ENCODE measurements at regions not wholly inside any gene's neighbourhood (a gene's known extent, or its start where the extent isn't known, plus 50 kb on each side); places are given as distances from the start of the nearest gene placed in this dataset.

DNA sequence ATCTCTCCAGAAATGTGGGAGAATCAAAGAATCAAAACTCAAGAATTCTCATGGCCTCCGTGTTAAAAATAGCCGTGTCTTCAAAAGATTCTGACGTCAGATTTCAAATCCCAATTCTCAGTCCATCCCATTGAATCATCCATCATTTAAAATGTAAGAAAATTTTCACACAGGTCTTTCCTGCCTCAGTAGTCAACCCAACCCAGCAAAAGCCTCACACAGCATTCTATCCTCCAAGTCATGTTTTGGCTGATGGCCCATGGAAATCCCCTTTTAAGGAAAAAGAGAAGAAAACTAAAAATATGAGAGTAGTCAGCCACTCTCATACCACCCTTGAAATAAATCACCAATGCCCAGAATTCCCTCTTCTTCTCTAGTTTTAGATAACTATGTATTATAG, 211.8 kb downstream of the C1D start:
- Histone ChIP-seq H3K9me2 (ENCODE audit: low read depth, low read length) (no peaks in the 10 kb centered on the region), H3K36me3 (ENCODE audit: insufficient read depth, low read length) (no peaks in the 10 kb centered on the region), H3K4me3 (ENCODE audit: low read depth, low read length, poor library complexity, severe bottlenecking) (no peak overlapping the region), H4K20me1 (ENCODE audit: insufficient read depth, low read length) (no peaks in the 10 kb centered on the region), H3K9me3 (ENCODE audit: low read length) (no peaks in the 10 kb centered on the region), H3F3A (ENCODE audit: insufficient read depth, low read length) (no peaks in the 10 kb centered on the region), H3K27ac (ENCODE audit: low read depth, low read length, poor library complexity, severe bottlenecking) (no peak overlapping the region), H3K79me2 (ENCODE audit: insufficient read depth, low read length) (no peaks in the 10 kb centered on the region), H3K4me1 (ENCODE audit: insufficient read depth, low read length, severe bottlenecking) (no peaks in the 10 kb centered on the region), H3K4me2 (ENCODE audit: low read length) (no peak overlapping the region), H3K27me3 (ENCODE audit: insufficient read depth, low read length) (no peaks in the 10 kb centered on the region), H3K9ac (ENCODE audit: low read length) (no peak overlapping the region), H2AFZ (ENCODE audit: low read length) (no peak overlapping the region)
- TF ChIP-seq, protein P1, sequence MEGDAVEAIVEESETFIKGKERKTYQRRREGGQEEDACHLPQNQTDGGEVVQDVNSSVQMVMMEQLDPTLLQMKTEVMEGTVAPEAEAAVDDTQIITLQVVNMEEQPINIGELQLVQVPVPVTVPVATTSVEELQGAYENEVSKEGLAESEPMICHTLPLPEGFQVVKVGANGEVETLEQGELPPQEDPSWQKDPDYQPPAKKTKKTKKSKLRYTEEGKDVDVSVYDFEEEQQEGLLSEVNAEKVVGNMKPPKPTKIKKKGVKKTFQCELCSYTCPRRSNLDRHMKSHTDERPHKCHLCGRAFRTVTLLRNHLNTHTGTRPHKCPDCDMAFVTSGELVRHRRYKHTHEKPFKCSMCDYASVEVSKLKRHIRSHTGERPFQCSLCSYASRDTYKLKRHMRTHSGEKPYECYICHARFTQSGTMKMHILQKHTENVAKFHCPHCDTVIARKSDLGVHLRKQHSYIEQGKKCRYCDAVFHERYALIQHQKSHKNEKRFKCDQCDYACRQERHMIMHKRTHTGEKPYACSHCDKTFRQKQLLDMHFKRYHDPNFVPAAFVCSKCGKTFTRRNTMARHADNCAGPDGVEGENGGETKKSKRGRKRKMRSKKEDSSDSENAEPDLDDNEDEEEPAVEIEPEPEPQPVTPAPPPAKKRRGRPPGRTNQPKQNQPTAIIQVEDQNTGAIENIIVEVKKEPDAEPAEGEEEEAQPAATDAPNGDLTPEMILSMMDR (IDR thresholded peaks at IDR 0.05; ENCODE audit: low read length) = no peak
- no peak for TF ChIP-seq EZH2 (IDR thresholded peaks at IDR 0.05; ENCODE audit: borderline replicate concordance, low read length)

DNA sequence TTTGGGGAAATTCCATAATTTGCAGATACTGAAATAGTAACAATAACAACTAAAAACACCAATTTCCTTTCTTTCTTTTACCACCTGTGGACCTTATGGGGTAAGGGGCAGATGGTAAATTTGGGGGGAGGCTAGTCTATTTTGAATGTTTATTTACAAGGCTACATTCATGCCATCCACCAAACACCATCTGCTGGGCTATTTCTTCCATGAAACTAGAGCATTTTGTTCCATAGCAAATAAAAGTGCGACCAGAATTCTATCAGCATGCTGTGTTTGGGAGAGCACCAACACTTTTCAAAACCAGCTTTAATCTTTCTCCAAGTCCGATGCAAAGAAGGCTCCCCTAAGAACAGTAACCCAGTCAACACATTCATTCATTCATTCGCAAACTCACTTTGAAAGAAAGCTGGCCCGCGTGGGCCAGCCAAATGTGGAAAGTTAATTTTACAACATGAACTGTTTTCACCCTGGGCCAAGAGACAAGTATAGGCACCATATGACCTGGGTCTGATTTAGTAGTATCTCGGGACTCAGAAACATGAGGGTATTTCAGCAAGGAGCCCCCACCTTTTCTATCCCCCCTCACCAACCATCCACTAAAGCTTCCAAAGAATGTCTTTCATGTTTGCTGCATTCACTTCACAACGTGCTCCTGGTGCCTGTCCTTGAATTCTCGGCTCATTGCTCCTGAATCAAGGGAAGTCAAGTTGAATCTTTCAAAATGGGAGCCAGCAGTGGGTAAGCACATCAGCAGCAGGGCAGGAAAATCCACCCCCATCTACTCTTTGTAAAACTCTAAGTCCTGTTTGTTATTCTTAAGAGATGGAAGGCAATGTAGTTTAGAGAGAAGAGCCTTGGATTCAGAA, 210.6 kb downstream of the C1D start:
- Histone ChIP-seq H3K4me1 (ENCODE audit: insufficient read depth, low read length, severe bottlenecking) (no peaks in the 10 kb centered on the region), H3K9ac (ENCODE audit: low read length) (no peak overlapping the region), H3K27me3 (ENCODE audit: insufficient read depth, low read length) (no peaks in the 10 kb centered on the region), H3K36me3 (ENCODE audit: insufficient read depth, low read length) (no peaks in the 10 kb centered on the region), H3K27ac (ENCODE audit: low read depth, low read length, poor library complexity, severe bottlenecking) (no peak overlapping the region), H3K9me3 (ENCODE audit: low read length) (no peaks in the 10 kb centered on the region), H3F3A (ENCODE audit: insufficient read depth, low read length) (no peaks in the 10 kb centered on the region), H3K4me3 (ENCODE audit: low read depth, low read length, poor library complexity, severe bottlenecking) (no peak overlapping the region), H3K9me2 (ENCODE audit: low read depth, low read length) (no peaks in the 10 kb centered on the region), H3K4me2 (ENCODE audit: low read length) (no peak overlapping the region), H4K20me1 (ENCODE audit: insufficient read depth, low read length) (no peaks in the 10 kb centered on the region), H2AFZ (ENCODE audit: low read length) (no peak overlapping the region), H3K79me2 (ENCODE audit: insufficient read depth, low read length) (no peaks in the 10 kb centered on the region)
- TF ChIP-seq, protein P1 (IDR thresholded peaks at IDR 0.05; ENCODE audit: low read length) = no peak
- TF ChIP-seq EZH2 (IDR thresholded peaks at IDR 0.05; ENCODE audit: borderline replicate concordance, low read length) = no peak

DNA sequence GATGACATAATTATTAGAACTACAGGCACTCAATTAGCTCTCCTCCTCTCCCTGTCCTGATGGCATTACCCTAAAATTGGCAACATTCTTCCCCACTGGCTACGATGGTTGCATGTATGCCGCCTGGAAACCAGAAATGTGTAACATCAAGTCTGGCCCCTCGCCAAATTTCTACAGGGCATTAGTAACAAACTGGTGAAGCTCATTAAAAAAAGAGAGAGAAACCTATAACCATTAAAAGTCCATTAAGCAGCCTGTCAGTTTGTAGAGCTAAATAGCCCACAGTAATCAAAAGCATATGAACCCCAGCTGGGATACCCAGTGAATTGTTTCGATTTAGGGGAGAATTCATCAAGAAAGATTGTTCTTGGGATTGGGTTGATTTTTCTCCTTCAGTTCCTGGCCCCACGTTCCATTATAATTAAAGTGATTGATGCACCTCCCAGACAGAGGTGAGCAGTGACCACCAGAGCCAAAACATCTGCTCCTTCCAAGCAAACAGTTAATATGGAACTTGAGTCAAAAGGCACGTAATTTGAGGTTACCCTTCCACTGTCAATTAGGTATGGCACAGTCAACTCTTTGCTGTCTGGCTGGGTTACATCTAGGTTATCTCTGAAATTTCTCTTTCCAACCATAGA, 208.6 kb downstream of the C1D start:
- no peaks in the 10 kb centered on the region for H3F3A ChIP-seq (ENCODE audit: insufficient read depth, low read length)
- H3K9me2 ChIP-seq (ENCODE audit: low read depth, low read length) = no peaks in the 10 kb centered on the region
- no peak overlapping the region for H3K4me2 ChIP-seq (ENCODE audit: low read length)
- H3K9ac ChIP-seq (ENCODE audit: low read length) = no peak overlapping the region
- H3K27ac ChIP-seq (ENCODE audit: low read depth, low read length, poor library complexity, severe bottlenecking) = no peak overlapping the region
- no peak overlapping the region for H2AFZ ChIP-seq (ENCODE audit: low read length)
- no peaks in the 10 kb centered on the region for H3K79me2 ChIP-seq (ENCODE audit: insufficient read depth, low read length)
- H3K4me3 ChIP-seq (ENCODE audit: low read depth, low read length, poor library complexity, severe bottlenecking) = no peak overlapping the region
- H4K20me1 ChIP-seq (ENCODE audit: insufficient read depth, low read length) = no peaks in the 10 kb centered on the region
- no peaks in the 10 kb centered on the region for H3K36me3 ChIP-seq (ENCODE audit: insufficient read depth, low read length)
- H3K9me3 ChIP-seq (ENCODE audit: low read length) = no peaks in the 10 kb centered on the region
- TF ChIP-seq, protein P1 (IDR thresholded peaks at IDR 0.05; ENCODE audit: low read length) = no peak
- TF ChIP-seq EZH2 (IDR thresholded peaks at IDR 0.05; ENCODE audit: borderline replicate concordance, low read length) = no peak
- H3K4me1 ChIP-seq (ENCODE audit: insufficient read depth, low read length, severe bottlenecking) = no peaks in the 10 kb centered on the region
- no peaks in the 10 kb centered on the region for H3K27me3 ChIP-seq (ENCODE audit: insufficient read depth, low read length)

Data from OCI-LY1 (cell line).